Ascending aorta (tissue), 2 donors: ENCODE measurements at regions not wholly inside any gene's neighbourhood (a gene's known extent, or its start where the extent isn't known, plus 50 kb on each side); places are given as distances from the start of the nearest gene placed in this dataset.

Experiments
- DNase-seq, 2 donors: peaks; one replicate each; pipeline ENCODE4 v3.0.0-alpha.2; 2019; ENCODE audit warnings: low spot score in 2 of 2
- H3K27ac ChIP-seq, 2 donors: fragments of 200-600 bp; sonication (generic); one replicate each; pipeline ENCODE4 v1.5.1; 2016 to 2017; ENCODE audit warnings: mild to moderate bottlenecking in 1 of 2
- H3K27me3 ChIP-seq: fragments of 200-600 bp; sonication (generic); one replicate; pipeline ENCODE4 v1.5.1; 2017
- H3K36me3 ChIP-seq, 2 donors: fragments of 200-600 bp; sonication (generic); one replicate each; pipeline ENCODE4 v1.5.1; 2016
- H3K4me1 ChIP-seq, 2 donors: fragments of 200-600 bp; sonication (generic); one replicate each; pipeline ENCODE4 v1.5.1; 2016 to 2017; ENCODE audit warnings: mild to moderate bottlenecking in 1 of 2
- H3K4me3 ChIP-seq, 2 donors: fragments of 200-600 bp; sonication (generic); one replicate each; pipeline ENCODE4 v1.5.1; 2016 to 2017; ENCODE audit warnings: mild to moderate bottlenecking in 1 of 2
- H3K9me3 ChIP-seq, 2 donors: fragments of 200-600 bp; sonication (generic); one replicate each; pipeline ENCODE4 v1.5.1; 2016
- intact Hi-C: fragments of 100-400 bp; cut with DNase I; formaldehyde crosslinking; loops from one replicate; pipeline ENCODE4 v1.15.1; 2023
- TF ChIP-seq, protein P1 (sequence below), 3 experiments: fragments of 200-600 bp in 2 of 3; fragments of 450-650 bp in 1 of 3; sonication (generic) in 2 of 3; IDR thresholded peaks; one replicate each; pipeline ENCODE4 v1.5.1; 2016 to 2019; ENCODE audit warnings: antibody characterized with exemption in 3 of 3, mild to moderate bottlenecking in 1 of 3, moderate library complexity in 1 of 3

GRCh38 chr13:30004204-30004603 is 153.8 kb upstream of the UBL3 start:
- Histone ChIP-seq H3K27me3 (no peaks in the 10 kb centered on the region), H3K9me3 (no peaks in the 10 kb centered on the region), H3K4me3 (no peak overlapping the region), H3K4me1 (no peaks in the 10 kb centered on the region), H3K36me3 (no peaks in the 10 kb centered on the region), H3K27ac (no peak overlapping the region)
- no peak for DNase-seq
- TF ChIP-seq, protein P1, sequence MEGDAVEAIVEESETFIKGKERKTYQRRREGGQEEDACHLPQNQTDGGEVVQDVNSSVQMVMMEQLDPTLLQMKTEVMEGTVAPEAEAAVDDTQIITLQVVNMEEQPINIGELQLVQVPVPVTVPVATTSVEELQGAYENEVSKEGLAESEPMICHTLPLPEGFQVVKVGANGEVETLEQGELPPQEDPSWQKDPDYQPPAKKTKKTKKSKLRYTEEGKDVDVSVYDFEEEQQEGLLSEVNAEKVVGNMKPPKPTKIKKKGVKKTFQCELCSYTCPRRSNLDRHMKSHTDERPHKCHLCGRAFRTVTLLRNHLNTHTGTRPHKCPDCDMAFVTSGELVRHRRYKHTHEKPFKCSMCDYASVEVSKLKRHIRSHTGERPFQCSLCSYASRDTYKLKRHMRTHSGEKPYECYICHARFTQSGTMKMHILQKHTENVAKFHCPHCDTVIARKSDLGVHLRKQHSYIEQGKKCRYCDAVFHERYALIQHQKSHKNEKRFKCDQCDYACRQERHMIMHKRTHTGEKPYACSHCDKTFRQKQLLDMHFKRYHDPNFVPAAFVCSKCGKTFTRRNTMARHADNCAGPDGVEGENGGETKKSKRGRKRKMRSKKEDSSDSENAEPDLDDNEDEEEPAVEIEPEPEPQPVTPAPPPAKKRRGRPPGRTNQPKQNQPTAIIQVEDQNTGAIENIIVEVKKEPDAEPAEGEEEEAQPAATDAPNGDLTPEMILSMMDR (IDR thresholded peaks at IDR 0.05) = no peak
- intact Hi-C loops = no loop called here

DNA sequence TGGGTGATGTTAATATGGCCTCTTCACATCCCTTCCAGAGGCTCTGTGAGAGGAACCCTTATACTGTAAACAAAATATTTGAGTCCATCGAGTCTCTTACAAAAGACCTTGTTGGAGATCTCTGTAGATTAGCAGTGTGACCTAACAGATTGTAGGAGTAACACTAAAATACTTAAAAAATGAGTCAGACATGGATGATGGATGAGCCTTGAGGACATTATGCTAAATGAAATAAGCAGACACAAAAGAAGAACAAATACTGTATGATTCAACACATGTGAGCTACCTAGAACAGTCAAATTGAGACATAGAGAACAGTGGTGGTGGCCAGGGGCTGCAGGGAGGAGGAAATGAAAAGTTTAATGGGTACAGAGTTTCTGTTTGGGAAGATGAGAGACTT is 152.2 kb upstream of the UBL3 start:
- H3K9me3 ChIP-seq = no peaks in the 10 kb centered on the region
- H3K27me3 ChIP-seq = no peaks in the 10 kb centered on the region
- no peak for DNase-seq
- no peak overlapping the region for H3K27ac ChIP-seq
- no peak overlapping the region for H3K4me3 ChIP-seq
- TF ChIP-seq, protein P1 (IDR thresholded peaks at IDR 0.05) = no peak
- no peaks in the 10 kb centered on the region for H3K36me3 ChIP-seq
- intact Hi-C loops = no loop called here
- H3K4me1 ChIP-seq = no peaks in the 10 kb centered on the region

- H3K36me3 ChIP-seq = no peaks in the 10 kb centered on the region
- TF ChIP-seq, protein P1 (IDR thresholded peaks at IDR 0.05) = no peak
- intact Hi-C loops = no loop called here
- no peak overlapping the region for H3K27ac ChIP-seq
- H3K9me3 ChIP-seq = no peaks in the 10 kb centered on the region
- no peak for DNase-seq
- no peaks in the 10 kb centered on the region for H3K4me1 ChIP-seq
- H3K4me3 ChIP-seq = no peak overlapping the region
- no peaks in the 10 kb centered on the region for H3K27me3 ChIP-seq
Observed at GRCh38 chr13:30000370-30000765, 150.0 kb upstream of the UBL3 start.

DNA sequence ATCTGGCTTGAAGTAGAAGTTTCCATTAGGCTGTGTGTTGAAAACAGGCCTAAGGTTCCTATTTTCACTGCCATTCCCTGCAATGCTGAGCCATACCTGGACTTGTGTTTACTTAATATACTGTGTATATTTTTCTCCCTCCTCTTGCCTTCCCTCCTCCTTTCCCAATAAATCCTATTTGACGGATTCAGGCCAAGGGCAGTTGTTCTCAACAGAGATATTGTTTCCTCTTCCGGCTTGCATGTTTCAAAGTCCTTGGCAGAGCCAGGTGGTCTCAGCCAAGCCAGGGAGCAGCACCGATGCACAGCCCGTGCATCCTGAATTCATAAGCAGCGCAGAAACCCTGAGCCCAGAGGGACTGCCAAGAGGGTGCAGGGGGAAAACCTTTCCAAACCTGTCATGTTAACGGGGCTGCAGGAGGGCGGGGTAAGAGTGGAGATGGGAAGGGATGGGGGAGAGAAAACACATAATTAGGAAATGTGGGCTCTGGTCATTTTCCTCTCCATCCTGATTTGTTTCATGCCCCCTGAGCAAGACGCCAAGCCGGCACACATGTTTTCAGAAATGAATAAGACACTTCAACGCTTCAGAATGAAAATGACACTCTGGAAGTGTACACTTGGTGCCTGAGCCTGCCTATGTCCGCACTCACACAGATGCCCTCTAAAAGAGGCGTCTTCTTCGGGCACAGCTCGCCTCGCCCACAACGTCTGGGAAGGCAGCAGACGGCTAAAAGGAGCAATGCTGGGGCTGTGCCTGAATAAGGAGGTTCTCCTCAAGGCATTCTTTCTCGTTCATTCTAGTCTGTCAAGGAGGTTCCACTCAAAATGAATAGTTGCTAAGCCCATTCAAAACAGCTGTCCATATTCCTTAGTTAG is 149.3 kb upstream of the UBL3 start:
- DNase-seq = no peak
- no peaks in the 10 kb centered on the region for H3K9me3 ChIP-seq
- no peak overlapping the region for H3K4me3 ChIP-seq
- TF ChIP-seq, protein P1 (IDR thresholded peaks at IDR 0.05) = no peak
- H3K4me1 ChIP-seq = no peaks in the 10 kb centered on the region
- no peaks in the 10 kb centered on the region for H3K36me3 ChIP-seq
- no peaks in the 10 kb centered on the region for H3K27me3 ChIP-seq
- no peak overlapping the region for H3K27ac ChIP-seq
- intact Hi-C loops = no loop called here

GRCh38 chr13:29996316-29996715 is 145.9 kb upstream of the UBL3 start:
- TF ChIP-seq, protein P1 (IDR thresholded peaks at IDR 0.05) = no peak
- no peak overlapping the region for H3K27ac ChIP-seq
- no peaks in the 10 kb centered on the region for H3K36me3 ChIP-seq

More at GRCh38 chr13:29996316-29996715, 145.9 kb upstream of the UBL3 start:
- no peak for DNase-seq
- H3K4me1 ChIP-seq = no peaks in the 10 kb centered on the region
- intact Hi-C loops = no loop called here
- no peak overlapping the region for H3K4me3 ChIP-seq
- H3K27me3 ChIP-seq = no peaks in the 10 kb centered on the region
- no peaks in the 10 kb centered on the region for H3K9me3 ChIP-seq
